Lung (tissue), 11 donors: ENCODE measurements at regions not wholly inside any gene's neighbourhood (a gene's known extent, or its start where the extent isn't known, plus 50 kb on each side); places are given as distances from the start of the nearest gene placed in this dataset.

Experiments used
- ATAC-seq: fragments of 200-7000 bp; cut with Tn5 transposase; one replicate; pipeline ENCODE4 v1.9.1; 2020; ENCODE audit warnings: moderate number of reproducible peaks; ENCODE audit not compliant: insufficient read depth, low FRiP score
- DNase-seq, 3 donors: peaks; one replicate each; pipeline ENCODE4 v3.0.0-alpha.2; 2013 to 2017
- H3K27ac ChIP-seq, 2 donors: one replicate each; pipeline ENCODE4 v1.5.1; 2013; ENCODE audit warnings: mild to moderate bottlenecking in 2 of 2, moderate library complexity in 2 of 2, control low read depth in 1 of 2, inconsistent platforms in 1 of 2, low read depth in 1 of 2, low read length in 1 of 2
- H3K27me3 ChIP-seq, 3 donors: one replicate each; pipeline ENCODE4 v1.5.1; 2013; ENCODE audit warnings: low read length in 2 of 3; ENCODE audit not compliant: control insufficient read depth in 3 of 3, insufficient read depth in 3 of 3
- H3K36me3 ChIP-seq, 4 donors: one replicate each; pipeline ENCODE4 v1.5.1; 2013; ENCODE audit warnings: low read length in 4 of 4, mild to moderate bottlenecking in 1 of 4, moderate library complexity in 1 of 4; ENCODE audit not compliant: control insufficient read depth in 4 of 4, insufficient read depth in 4 of 4
- H3K4me1 ChIP-seq, 5 donors: one replicate each; pipeline ENCODE4 v1.5.1; 2013; ENCODE audit warnings: low read length in 5 of 5, mild to moderate bottlenecking in 2 of 5, moderate library complexity in 1 of 5; ENCODE audit not compliant: control insufficient read depth in 5 of 5, insufficient read depth in 5 of 5
- H3K4me3 ChIP-seq: one replicate; pipeline ENCODE4 v1.5.1; 2013; ENCODE audit warnings: mild to moderate bottlenecking, control low read depth, moderate library complexity
- H3K9ac ChIP-seq, 2 donors: one replicate each; pipeline ENCODE4 v1.5.1; 2013; ENCODE audit warnings: low read length in 2 of 2, control low read depth in 1 of 2; ENCODE audit not compliant: insufficient read depth in 1 of 2
- H3K9me3 ChIP-seq, 4 donors: one replicate each; pipeline ENCODE4 v1.5.1; 2013; ENCODE audit warnings: low read length in 3 of 4, mild to moderate bottlenecking in 1 of 4, moderate library complexity in 1 of 4; ENCODE audit not compliant: control insufficient read depth in 4 of 4, insufficient read depth in 3 of 4
- CTCF ChIP-seq: IDR thresholded peaks from 2 replicates; pipeline ENCODE4 v1.5.1; 2012; ENCODE audit warnings: mild to moderate bottlenecking; ENCODE audit errors: control extremely low read depth, extremely low read depth
- WGBS, 2 donors: extraction: QIAGEN DNeasy Blood & Tissue Kit; methylation state at CpG; one replicate each; pipeline ENCODE4 v1.1.7; 2013; 5-methylcytosine and 5-hydroxymethylcytosine counted together
- donor health status: control.
- donor health status: control.
- donor health status: Bipolar disorder and iron deficiency.
- donor health status: healthy.
- donor health status: DM: yes; HTN: yes; CAD: no.

GRCh38 chr5:91670563-91670962 is 287.4 kb upstream of the ARRDC3 start:
- H3K9me3 ChIP-seq: no peaks in the 10 kb centered on the region
- 68 to 71% methylated on average over 4 of the region's 4 CpGs for WGBS, 2 donors
- H3K36me3 ChIP-seq: no peaks in the 10 kb centered on the region
- no peak overlapping the region for H3K4me3 ChIP-seq
- no peak for DNase-seq
- TF ChIP-seq CTCF: no peak
- no peak overlapping the region for H3K27ac ChIP-seq
- no peaks in the 10 kb centered on the region for H3K4me1 ChIP-seq
- no peak overlapping the region for H3K9ac ChIP-seq
- H3K27me3 ChIP-seq: no peaks in the 10 kb centered on the region
- no peak for ATAC-seq

GRCh38 chr5:91670122-91670521 is 287.0 kb upstream of the ARRDC3 start:
- Histone ChIP-seq H3K27ac (no peak overlapping the region), H3K9ac (no peak overlapping the region), H3K27me3 (no peaks in the 10 kb centered on the region), H3K4me3 (no peak overlapping the region), H3K36me3 (no peaks in the 10 kb centered on the region), H3K9me3 (no peaks in the 10 kb centered on the region), H3K4me1 (no peaks in the 10 kb centered on the region)
- no peak for TF ChIP-seq CTCF
- 82 to 93% methylated on average over 2 of the region's 2 CpGs for WGBS, 2 donors
- ATAC-seq: no peak
- peak in 2 of 3 donors; percentile 4 to 13 for DNase-seq

- Histone ChIP-seq H3K27ac (no peak overlapping the region), H3K4me3 (no peak overlapping the region), H3K4me1 (no peaks in the 10 kb centered on the region), H3K9ac (no peak overlapping the region), H3K36me3 (no peaks in the 10 kb centered on the region), H3K27me3 (no peaks in the 10 kb centered on the region), H3K9me3 (no peaks in the 10 kb centered on the region)
- no peak for ATAC-seq
- TF ChIP-seq CTCF: no peak
- WGBS, 2 donors: 91 to 92% methylated on average over 3 of the region's 3 CpGs
- DNase-seq: no peak
These were observed 285.1 kb upstream of the ARRDC3 start for GRCh38 chr5:91668261-91668660.

- no peak for TF ChIP-seq CTCF
- no peak for DNase-seq
These were observed 269.6 kb upstream of the ARRDC3 start for GRCh38 chr5:91652678-91653077.

More at GRCh38 chr5:91652678-91653077, 269.6 kb upstream of the ARRDC3 start:
- Histone ChIP-seq H3K4me1 (no peaks in the 10 kb centered on the region), H3K27me3 (no peaks in the 10 kb centered on the region), H3K9me3 (peaks cover 0 to 20% (median 6%) of the 10 kb centered on the region in 4 donors), H3K9ac (no peak overlapping the region), H3K4me3 (no peak overlapping the region), H3K36me3 (no peaks in the 10 kb centered on the region), H3K27ac (no peak overlapping the region)
- no peak for ATAC-seq
